HG03196 (cell line): ENCODE measurements at regions not wholly inside any gene's neighbourhood (a gene's known extent, or its start where the extent isn't known, plus 50 kb on each side); places are given as distances from the start of the nearest gene placed in this dataset.

Experiments
- ATAC-seq: cut with Tn5 transposase; IDR thresholded peaks from one replicate; pipeline ENCODE4 v1.9.1; 2021; ENCODE audit not compliant: unreplicated experiment

GRCh38 chr2:217261452-217261851 lies 401.6 kb upstream of the TNP1 start:
- ATAC-seq: no peak

- no peak for ATAC-seq
Measured at GRCh38 chr2:217260441-217261115, 400.7 kb upstream of the TNP1 start.

- no peak for ATAC-seq
Measured at GRCh38 chr2:217258170-217258569, 398.3 kb upstream of the TNP1 start.

GRCh38 chr2:217256251-217256650 lies 396.4 kb upstream of the TNP1 start:
- no peak for ATAC-seq

- ATAC-seq: no peak
Measured at GRCh38 chr2:217254111-217254510, 394.2 kb upstream of the TNP1 start.

- no peak for ATAC-seq
Measured at GRCh38 chr2:217252181-217252580, 392.3 kb upstream of the TNP1 start.

- ATAC-seq: no peak
Measured at GRCh38 chr2:217250013-217250524, 390.2 kb upstream of the TNP1 start.

- no peak for ATAC-seq
Measured at GRCh38 chr2:217249121-217250012, 389.5 kb upstream of the TNP1 start.

- peak; percentile 89 for ATAC-seq
Measured at GRCh38 chr2:217248312-217248935, 388.6 kb upstream of the TNP1 start.

GRCh38 chr2:217247476-217247875 lies 387.6 kb upstream of the TNP1 start:
- no peak for ATAC-seq

- no peak for ATAC-seq
Measured at GRCh38 chr2:217246108-217246507, 386.2 kb upstream of the TNP1 start.

- no peak for ATAC-seq
Measured at GRCh38 chr2:217244815-217245214, 385.0 kb upstream of the TNP1 start.

- ATAC-seq: no peak
Measured at GRCh38 chr2:217242947-217243346, 383.1 kb upstream of the TNP1 start.

GRCh38 chr2:217231724-217232123 lies 371.9 kb upstream of the TNP1 start:
- no peak for ATAC-seq

- ATAC-seq: no peak
Measured at GRCh38 chr2:217231212-217231611, 371.3 kb upstream of the TNP1 start.

- no peak for ATAC-seq
Measured at GRCh38 chr2:217228732-217229131, 368.9 kb upstream of the TNP1 start.

GRCh38 chr2:217227794-217228193 lies 367.9 kb upstream of the TNP1 start:
- no peak for ATAC-seq

GRCh38 chr2:217225596-217225995 lies 365.7 kb upstream of the TNP1 start:
- no peak for ATAC-seq

- ATAC-seq: peak; percentile 73
Measured at GRCh38 chr2:217223222-217223930, 363.5 kb upstream of the TNP1 start.

GRCh38 chr2:217222309-217222910 lies 362.5 kb upstream of the TNP1 start:
- ATAC-seq: peak; percentile 29
